ENCODE measurements at regions not wholly inside any gene's neighbourhood (a gene's known extent, or its start where the extent isn't known, plus 50 kb on each side); places are given as distances from the start of the nearest gene placed in this dataset.
A peak's percentile ranks its signal among the peaks of the same experiment; 100 is the strongest.
"Not testable (repeated sequence)": the region's sequence is repeated elsewhere in the genome, so short reads cannot be mapped to it uniquely, and the experiment has no call there.

GRCh38 chr2:238750212-238750904 lies 97.5 kb upstream of the TWIST2 start:
- no peak for DNase-seq (ENCODE audit: low spot score)

- DNase-seq (ENCODE audit: low spot score), result no peak
These were observed 93.6 kb upstream of the TWIST2 start for GRCh38 chr2:238754259-238754658.

- peak; percentile 1 for DNase-seq (ENCODE audit: low spot score)
These were observed 86.0 kb upstream of the TWIST2 start for GRCh38 chr2:238761868-238762267.

- no peak for DNase-seq (ENCODE audit: low spot score)
These were observed 84.4 kb upstream of the TWIST2 start for GRCh38 chr2:238763471-238763995.

- no peak for DNase-seq (ENCODE audit: low spot score)
These were observed 82.3 kb upstream of the TWIST2 start for GRCh38 chr2:238765590-238765989.

- DNase-seq (ENCODE audit: low spot score), result peak; percentile 5
These were observed 76.7 kb upstream of the TWIST2 start for GRCh38 chr2:238771218-238771617.

- no peak for DNase-seq (ENCODE audit: low spot score)
These were observed 76.2 kb upstream of the TWIST2 start for GRCh38 chr2:238771639-238772038.

GRCh38 chr2:238772635-238773297 lies 75.1 kb upstream of the TWIST2 start:
- no peak for DNase-seq (ENCODE audit: low spot score)

GRCh38 chr2:238773472-238773871 lies 74.4 kb upstream of the TWIST2 start:
- no peak for DNase-seq (ENCODE audit: low spot score)

GRCh38 chr2:238774071-238774470 lies 73.8 kb upstream of the TWIST2 start:
- DNase-seq (ENCODE audit: low spot score), result no peak

GRCh38 chr2:238774980-238775509 lies 72.8 kb upstream of the TWIST2 start:
- no peak for DNase-seq (ENCODE audit: low spot score)

- no peak for DNase-seq (ENCODE audit: low spot score)
These were observed 72.3 kb upstream of the TWIST2 start for GRCh38 chr2:238775591-238775990.

- DNase-seq (ENCODE audit: low spot score), result no peak
These were observed 71.7 kb upstream of the TWIST2 start for GRCh38 chr2:238776003-238776760.

GRCh38 chr2:238776761-238777046 lies 71.2 kb upstream of the TWIST2 start:
- not testable (repeated sequence) for DNase-seq (ENCODE audit: low spot score)

GRCh38 chr2:238777369-238778067 lies 70.4 kb upstream of the TWIST2 start:
- DNase-seq (ENCODE audit: low spot score), result no peak

GRCh38 chr2:238784671-238785527 lies 63.0 kb upstream of the TWIST2 start:
- peak; percentile 69 for DNase-seq (ENCODE audit: low spot score)

- no peak for DNase-seq (ENCODE audit: low spot score)
These were observed 62.4 kb upstream of the TWIST2 start for GRCh38 chr2:238785528-238785860.

- DNase-seq (ENCODE audit: low spot score), result no peak
These were observed 61.5 kb upstream of the TWIST2 start for GRCh38 chr2:238786379-238786778.

GRCh38 chr2:238786792-238787490 lies 60.9 kb upstream of the TWIST2 start:
- DNase-seq (ENCODE audit: low spot score), result no peak

GRCh38 chr2:238787501-238787900 lies 60.4 kb upstream of the TWIST2 start:
- DNase-seq (ENCODE audit: low spot score), result no peak

Data from LoVo (cell line).